ENCODE measurements at regions not wholly inside any gene's neighbourhood (a gene's known extent, or its start where the extent isn't known, plus 50 kb on each side); places are given as distances from the start of the nearest gene placed in this dataset.

GRCh38 chr2:150693556-150693955, 206.1 kb upstream of the RND3 start:
- TF ChIP-seq CTCF (IDR thresholded peaks at IDR 0.05; ENCODE audit: low read depth, low read length) (no peak), EZH2phosphoT487 (IDR thresholded peaks at IDR 0.05; ENCODE audit: low read depth) (no peak)

Data from OCI-LY3 (cell line).